ENCODE measurements at regions not wholly inside any gene's neighbourhood (a gene's known extent, or its start where the extent isn't known, plus 50 kb on each side); places are given as distances from the start of the nearest gene placed in this dataset.
A peak's percentile ranks its signal among the peaks of the same experiment; 100 is the strongest.

- DNase-seq (ENCODE audit: low spot score), result no peak
These were observed 110.9 kb downstream of the HFE start for GRCh38 chr6:26197933-26198721.

GRCh38 chr6:26198722-26199056 lies 111.5 kb downstream of the HFE start:
- no peak for DNase-seq (ENCODE audit: low spot score)

- peak; percentile 90 for DNase-seq (ENCODE audit: low spot score)
These were observed 112.0 kb downstream of the HFE start for GRCh38 chr6:26199057-26199772.

GRCh38 chr6:26199773-26200764 lies 112.8 kb downstream of the HFE start:
- DNase-seq (ENCODE audit: low spot score), result no peak

GRCh38 chr6:26200918-26201721 lies 113.9 kb downstream of the HFE start:
- DNase-seq (ENCODE audit: low spot score), result no peak

GRCh38 chr6:26202201-26202611 lies 115.0 kb downstream of the HFE start:
- DNase-seq (ENCODE audit: low spot score), result no peak

GRCh38 chr6:26202811-26203583 lies 115.8 kb downstream of the HFE start:
- no peak for DNase-seq (ENCODE audit: low spot score)

- DNase-seq (ENCODE audit: low spot score), result peak; percentile 91
These were observed 117.3 kb downstream of the HFE start for GRCh38 chr6:26204332-26205160.

- peak; percentile 81 for DNase-seq (ENCODE audit: low spot score)
These were observed 118.0 kb downstream of the HFE start for GRCh38 chr6:26205161-26205624.

GRCh38 chr6:26205625-26206574 lies 118.7 kb downstream of the HFE start:
- DNase-seq (ENCODE audit: low spot score), result peak; percentile 67

GRCh38 chr6:26206868-26207801 lies 119.9 kb downstream of the HFE start:
- no peak for DNase-seq (ENCODE audit: low spot score)

GRCh38 chr6:26211963-26212362 lies 124.7 kb downstream of the HFE start:
- no peak for DNase-seq (ENCODE audit: low spot score)

GRCh38 chr6:26213334-26214075 lies 126.3 kb downstream of the HFE start:
- DNase-seq (ENCODE audit: low spot score), result no peak

GRCh38 chr6:26214803-26215584 lies 127.8 kb downstream of the HFE start:
- no peak for DNase-seq (ENCODE audit: low spot score)

GRCh38 chr6:26215585-26216358 lies 128.5 kb downstream of the HFE start:
- DNase-seq (ENCODE audit: low spot score), result no peak

Measured in GM03348 (cell line).